ENCODE measurements at regions not wholly inside any gene's neighbourhood (a gene's known extent, or its start where the extent isn't known, plus 50 kb on each side); places are given as distances from the start of the nearest gene placed in this dataset.

DNA sequence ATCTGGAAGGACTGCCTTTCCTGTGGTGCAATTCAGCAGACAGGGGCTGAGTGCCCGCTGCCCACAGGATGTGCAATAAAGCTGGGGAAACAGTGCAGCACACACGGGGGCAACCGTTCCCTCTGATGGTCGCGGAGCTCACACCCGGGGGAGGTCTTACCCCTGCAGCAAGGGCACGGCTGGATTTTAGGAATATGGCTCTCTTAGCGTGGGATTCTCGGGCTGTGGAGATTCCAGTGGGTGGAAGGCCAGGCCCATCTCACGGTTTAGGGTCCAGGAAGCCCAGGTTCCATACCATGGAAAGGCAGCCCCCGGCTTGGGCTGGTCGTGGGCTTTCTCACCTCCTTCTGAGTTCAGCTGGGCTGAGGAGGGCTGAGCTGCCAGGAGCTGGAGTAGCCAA lies 244.1 kb downstream of the MED10 start:
- H3K27me3 ChIP-seq = no peaks in the 10 kb centered on the region
- no peaks in the 10 kb centered on the region for H3K9me3 ChIP-seq
- no peaks in the 10 kb centered on the region for H3K4me1 ChIP-seq
- H3K27ac ChIP-seq = no peak overlapping the region
- H3K4me3 ChIP-seq = no peak overlapping the region
- DNase-seq = no peak
- WGBS, 2 donors (ENCODE audit: low coverage in 1 of 2) = 80% methylated on average over 12 of the region's 12 CpGs; no CpG with 5 or more reads in 1 of the 2 donors
- TF ChIP-seq EP300 (IDR thresholded peaks at IDR 0.05; ENCODE audit: low read depth) (no peak), POLR2A (IDR thresholded peaks at IDR 0.05) (no peak), POLR2AphosphoS5 (IDR thresholded peaks at IDR 0.05) (no peak)
- TF ChIP-seq, protein P1, sequence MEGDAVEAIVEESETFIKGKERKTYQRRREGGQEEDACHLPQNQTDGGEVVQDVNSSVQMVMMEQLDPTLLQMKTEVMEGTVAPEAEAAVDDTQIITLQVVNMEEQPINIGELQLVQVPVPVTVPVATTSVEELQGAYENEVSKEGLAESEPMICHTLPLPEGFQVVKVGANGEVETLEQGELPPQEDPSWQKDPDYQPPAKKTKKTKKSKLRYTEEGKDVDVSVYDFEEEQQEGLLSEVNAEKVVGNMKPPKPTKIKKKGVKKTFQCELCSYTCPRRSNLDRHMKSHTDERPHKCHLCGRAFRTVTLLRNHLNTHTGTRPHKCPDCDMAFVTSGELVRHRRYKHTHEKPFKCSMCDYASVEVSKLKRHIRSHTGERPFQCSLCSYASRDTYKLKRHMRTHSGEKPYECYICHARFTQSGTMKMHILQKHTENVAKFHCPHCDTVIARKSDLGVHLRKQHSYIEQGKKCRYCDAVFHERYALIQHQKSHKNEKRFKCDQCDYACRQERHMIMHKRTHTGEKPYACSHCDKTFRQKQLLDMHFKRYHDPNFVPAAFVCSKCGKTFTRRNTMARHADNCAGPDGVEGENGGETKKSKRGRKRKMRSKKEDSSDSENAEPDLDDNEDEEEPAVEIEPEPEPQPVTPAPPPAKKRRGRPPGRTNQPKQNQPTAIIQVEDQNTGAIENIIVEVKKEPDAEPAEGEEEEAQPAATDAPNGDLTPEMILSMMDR (IDR thresholded peaks at IDR 0.05) = no peak
- intact Hi-C loops (cut with DNase I; ENCODE audit: low total_unique reads) (no loop called here), in situ Hi-C loops (cut with MboI; ENCODE audit: low pct_ligation_motif_present in 1 of 4, low pct_unique_long_range_greater_than_20kb in 1 of 4, low sequenced_read_pairs in 3 of 4) (no loop called here)
- no peaks in the 10 kb centered on the region for H3K36me3 ChIP-seq

DNA sequence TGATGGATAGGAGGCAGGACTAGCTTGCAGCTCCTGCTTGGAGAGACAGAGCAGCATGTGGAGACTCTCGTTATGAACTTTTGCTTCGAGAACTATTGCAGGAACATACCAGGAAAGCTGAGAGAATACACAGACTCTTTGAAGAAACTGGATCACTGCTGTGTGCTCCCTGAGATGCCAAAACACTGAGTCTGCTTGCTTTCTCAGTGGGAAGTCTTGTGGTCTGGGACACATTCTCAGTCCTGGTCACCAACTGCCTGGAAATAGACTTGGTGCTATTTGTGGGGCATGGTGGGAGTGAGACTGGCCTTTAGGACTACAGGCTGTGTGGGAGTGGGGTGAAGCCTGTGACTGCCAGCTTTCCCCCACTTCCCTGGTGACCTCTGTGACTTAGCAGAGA lies 252.6 kb downstream of the MED10 start:
- peaks cover 0 to 4% of the 10 kb centered on the region in 2 donors for H3K9me3 ChIP-seq
- no peaks in the 10 kb centered on the region for H3K36me3 ChIP-seq
- H3K27me3 ChIP-seq = no peaks in the 10 kb centered on the region
- intact Hi-C loops (cut with DNase I; ENCODE audit: low total_unique reads) (no loop called here), in situ Hi-C loops (cut with MboI; ENCODE audit: low pct_ligation_motif_present in 1 of 4, low pct_unique_long_range_greater_than_20kb in 1 of 4, low sequenced_read_pairs in 3 of 4) (no loop called here)
- no peak overlapping the region for H3K4me3 ChIP-seq
- no peaks in the 10 kb centered on the region for H3K4me1 ChIP-seq
- no peak overlapping the region for H3K27ac ChIP-seq
- DNase-seq = no peak
- TF ChIP-seq EP300 (IDR thresholded peaks at IDR 0.05; ENCODE audit: low read depth) (no peak), POLR2A (IDR thresholded peaks at IDR 0.05) (no peak), POLR2AphosphoS5 (IDR thresholded peaks at IDR 0.05) (no peak)
- TF ChIP-seq, protein P1 (IDR thresholded peaks at IDR 0.05) = no peak
- WGBS, 2 donors (ENCODE audit: low coverage in 1 of 2) = 81 to 84% methylated on average over 2 of the region's 2 CpGs

DNA sequence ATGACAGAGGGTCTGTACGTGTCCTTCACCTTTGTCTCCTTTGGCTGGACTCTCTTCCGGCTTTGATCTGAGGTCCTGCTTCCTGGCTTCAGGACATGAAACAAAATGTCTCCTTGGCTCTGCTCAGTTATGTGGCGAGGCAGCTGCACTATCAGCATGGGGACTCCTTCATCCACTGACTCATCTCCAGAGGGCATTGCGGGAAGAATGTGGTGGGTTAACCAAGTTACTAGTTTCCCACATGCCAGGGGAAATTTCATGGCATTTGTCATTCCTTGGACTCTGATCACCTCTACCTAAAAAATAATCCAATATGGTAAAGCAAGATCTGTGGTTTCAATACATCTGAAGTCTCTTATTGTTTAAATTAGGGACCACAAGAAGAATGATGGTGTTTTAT lies 259.7 kb downstream of the MED10 start:
- no peak overlapping the region for H3K4me3 ChIP-seq
- WGBS, 2 donors (ENCODE audit: low coverage in 1 of 2) = 80% methylated on average over 4 of the region's 4 CpGs; no CpG with 5 or more reads in 1 of the 2 donors
- no peak for DNase-seq
- intact Hi-C loops (cut with DNase I; ENCODE audit: low total_unique reads) = no loop called here
- TF ChIP-seq, protein P1 (IDR thresholded peaks at IDR 0.05) = no peak
- TF ChIP-seq POLR2A (IDR thresholded peaks at IDR 0.05) (no peak), EP300 (IDR thresholded peaks at IDR 0.05; ENCODE audit: low read depth) (no peak), POLR2AphosphoS5 (IDR thresholded peaks at IDR 0.05) (no peak)
- no peak overlapping the region for H3K27ac ChIP-seq
- in situ Hi-C loops (cut with MboI; ENCODE audit: low pct_ligation_motif_present in 1 of 4, low pct_unique_long_range_greater_than_20kb in 1 of 4, low sequenced_read_pairs in 3 of 4) = no loop called here
- peaks cover 0 to under 1% of the 10 kb centered on the region in 2 donors for H3K9me3 ChIP-seq
- no peaks in the 10 kb centered on the region for H3K4me1 ChIP-seq
- no peaks in the 10 kb centered on the region for H3K36me3 ChIP-seq
- H3K27me3 ChIP-seq = no peaks in the 10 kb centered on the region

DNA sequence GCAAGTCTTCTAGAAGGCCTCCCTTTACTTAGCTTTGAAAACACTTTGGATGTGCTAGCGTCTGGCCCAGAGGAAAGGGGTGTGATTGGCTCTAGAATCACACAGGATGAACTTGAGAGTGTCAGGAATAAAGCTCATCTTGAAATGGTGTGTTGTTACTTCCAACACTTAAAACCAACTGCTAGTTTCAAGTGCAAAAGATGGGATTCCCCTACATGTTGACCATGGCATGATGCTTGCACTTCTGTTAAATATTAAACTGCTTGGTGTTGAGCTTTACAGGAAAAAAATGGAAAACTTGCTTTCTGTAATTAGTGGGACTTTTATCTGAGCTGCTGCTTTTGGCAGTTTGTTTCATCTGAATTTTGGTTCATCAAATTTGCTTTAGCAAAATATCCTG lies 261.1 kb downstream of the MED10 start:
- Histone ChIP-seq H3K4me1 (no peaks in the 10 kb centered on the region), H3K36me3 (no peaks in the 10 kb centered on the region), H3K4me3 (no peak overlapping the region), H3K9me3 (no peaks in the 10 kb centered on the region), H3K27me3 (no peaks in the 10 kb centered on the region), H3K27ac (no peak overlapping the region)
- intact Hi-C loops (cut with DNase I; ENCODE audit: low total_unique reads) (no loop called here), in situ Hi-C loops (cut with MboI; ENCODE audit: low pct_ligation_motif_present in 1 of 4, low pct_unique_long_range_greater_than_20kb in 1 of 4, low sequenced_read_pairs in 3 of 4) (no loop called here)
- TF ChIP-seq, protein P1 (IDR thresholded peaks at IDR 0.05) = no peak
- TF ChIP-seq POLR2AphosphoS5 (IDR thresholded peaks at IDR 0.05) (no peak), EP300 (IDR thresholded peaks at IDR 0.05; ENCODE audit: low read depth) (no peak)
- WGBS, 2 donors (ENCODE audit: low coverage in 1 of 2) = 45% methylated on average over 1 of the region's 1 CpG; no CpG with 5 or more reads in 1 of the 2 donors
- DNase-seq = no peak

All from transverse colon (tissue), 4 donors.